DOHH2 (cell line): ENCODE measurements at regions not wholly inside any gene's neighbourhood (a gene's known extent, or its start where the extent isn't known, plus 50 kb on each side); places are given as distances from the start of the nearest gene placed in this dataset.

Experiments used
- H3F3A ChIP-seq: fragments of 200-600 bp; sonication (generic), shearing (Covaris generic); 2 replicates; pipeline ENCODE4 v1.6.0; 2016; ENCODE audit warnings: antibody characterized with exemption, mild to moderate bottlenecking; ENCODE audit not compliant: control insufficient read depth, insufficient read depth
- H3K27ac ChIP-seq: fragments of 200-600 bp; sonication (generic); 2 replicates; pipeline ENCODE4 v1.5.1; 2014; ENCODE audit warnings: low read depth, mild to moderate bottlenecking, low read length, moderate library complexity
- H3K27me3 ChIP-seq: fragments of 200-600 bp; sonication (generic); 2 replicates; pipeline ENCODE4 v1.6.1; 2014; ENCODE audit warnings: mild to moderate bottlenecking, low read length, mixed read lengths; ENCODE audit not compliant: control insufficient read depth
- H3K36me3 ChIP-seq: fragments of 200-600 bp; sonication (generic); 2 replicates; pipeline ENCODE4 v1.6.1; 2014; ENCODE audit warnings: mild to moderate bottlenecking, low read length, moderate library complexity, mixed read lengths; ENCODE audit not compliant: control insufficient read depth
- H3K4me1 ChIP-seq: fragments of 200-600 bp; sonication (generic); 2 replicates; pipeline ENCODE4 v1.6.1; 2014; ENCODE audit warnings: mild to moderate bottlenecking, low read length, mixed read lengths; ENCODE audit not compliant: control insufficient read depth
- H3K4me2 ChIP-seq: fragments of 200-600 bp; sonication (generic); 2 replicates; pipeline ENCODE4 v1.6.0; 2014; ENCODE audit warnings: mild to moderate bottlenecking, low read length, moderate library complexity
- H3K4me3 ChIP-seq: fragments of 200-600 bp; sonication (generic); 2 replicates; pipeline ENCODE4 v1.5.1; 2014; ENCODE audit warnings: mild to moderate bottlenecking, low read length, mixed read lengths
- H3K79me2 ChIP-seq: fragments of 200-600 bp; sonication (generic); 2 replicates; pipeline ENCODE4 v1.6.1; 2014; ENCODE audit warnings: mild to moderate bottlenecking, low read length, mixed read lengths; ENCODE audit not compliant: control insufficient read depth
- H3K9me2 ChIP-seq: fragments of 200-600 bp; sonication (generic); replicated peaks from 2 replicates; pipeline ENCODE4 v1.6.1; 2014; ENCODE audit warnings: mild to moderate bottlenecking, low read length, mixed read lengths; ENCODE audit not compliant: control insufficient read depth
- H3K9me3 ChIP-seq: fragments of 200-600 bp; sonication (generic); 2 replicates; pipeline ENCODE4 v1.6.1; 2014; ENCODE audit warnings: antibody characterized with exemption, low read length, mixed read lengths; ENCODE audit not compliant: control insufficient read depth, insufficient read depth
- H4K20me1 ChIP-seq: fragments of 200-600 bp; sonication (generic); 2 replicates; pipeline ENCODE4 v1.6.0; 2014; ENCODE audit warnings: low read depth, mild to moderate bottlenecking, antibody characterized with exemption, low read length, moderate library complexity; ENCODE audit not compliant: control insufficient read depth, insufficient read depth
- EZH2phosphoT487 ChIP-seq: fragments of 200-600 bp; sonication (generic); IDR thresholded peaks from 2 replicates; pipeline ENCODE4 v1.6.1; 2017; ENCODE audit warnings: borderline replicate concordance, mild to moderate bottlenecking, antibody characterized with exemption, low read length, moderate library complexity, mixed read lengths
- TF ChIP-seq, protein P1 (sequence below): fragments of 200-600 bp; sonication (generic); IDR thresholded peaks from one replicate; pipeline ENCODE4 v1.5.1; 2014; ENCODE audit warnings: antibody characterized with exemption, mild to moderate bottlenecking, low read depth, low read length; ENCODE audit not compliant: poor library complexity, severe bottlenecking

DNA sequence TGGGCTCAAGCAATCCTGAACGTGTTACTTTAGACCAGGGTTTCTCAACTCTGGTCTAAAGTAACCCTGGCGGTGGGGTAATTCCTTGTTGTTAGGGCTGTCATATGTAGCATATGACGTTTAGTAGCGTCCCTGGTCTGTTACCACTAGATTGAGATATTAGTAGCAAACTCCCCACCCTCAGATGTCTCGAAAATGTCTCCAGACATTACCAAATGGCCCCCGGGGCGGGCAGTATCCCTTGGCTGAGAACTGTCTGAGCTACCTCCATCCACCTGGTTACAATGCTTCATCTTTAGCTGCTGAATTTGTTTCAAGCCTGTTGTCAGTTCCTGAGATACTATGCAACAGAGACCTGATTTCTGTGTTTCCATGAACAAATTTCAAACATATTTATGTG is 56.7 kb downstream of the CLDN34 start:
- Histone ChIP-seq H3K36me3 (no peaks in the 10 kb centered on the region; the same call in 1 of the 2 replicates), H3K9me2 (no peaks in the 10 kb centered on the region), H3K4me1 (no peaks in the 10 kb centered on the region), H3K9me3 (no peaks in the 10 kb centered on the region), H3K4me2 (no peak overlapping the region), H3K27ac (no peak overlapping the region), H3K4me3 (no peak overlapping the region), H3F3A (no peaks in the 10 kb centered on the region), H4K20me1 (no peaks in the 10 kb centered on the region), H3K27me3 (no peaks in the 10 kb centered on the region), H3K79me2 (peaks cover 78% of the 10 kb centered on the region)
- TF ChIP-seq EZH2phosphoT487, result no peak
- TF ChIP-seq, protein P1, sequence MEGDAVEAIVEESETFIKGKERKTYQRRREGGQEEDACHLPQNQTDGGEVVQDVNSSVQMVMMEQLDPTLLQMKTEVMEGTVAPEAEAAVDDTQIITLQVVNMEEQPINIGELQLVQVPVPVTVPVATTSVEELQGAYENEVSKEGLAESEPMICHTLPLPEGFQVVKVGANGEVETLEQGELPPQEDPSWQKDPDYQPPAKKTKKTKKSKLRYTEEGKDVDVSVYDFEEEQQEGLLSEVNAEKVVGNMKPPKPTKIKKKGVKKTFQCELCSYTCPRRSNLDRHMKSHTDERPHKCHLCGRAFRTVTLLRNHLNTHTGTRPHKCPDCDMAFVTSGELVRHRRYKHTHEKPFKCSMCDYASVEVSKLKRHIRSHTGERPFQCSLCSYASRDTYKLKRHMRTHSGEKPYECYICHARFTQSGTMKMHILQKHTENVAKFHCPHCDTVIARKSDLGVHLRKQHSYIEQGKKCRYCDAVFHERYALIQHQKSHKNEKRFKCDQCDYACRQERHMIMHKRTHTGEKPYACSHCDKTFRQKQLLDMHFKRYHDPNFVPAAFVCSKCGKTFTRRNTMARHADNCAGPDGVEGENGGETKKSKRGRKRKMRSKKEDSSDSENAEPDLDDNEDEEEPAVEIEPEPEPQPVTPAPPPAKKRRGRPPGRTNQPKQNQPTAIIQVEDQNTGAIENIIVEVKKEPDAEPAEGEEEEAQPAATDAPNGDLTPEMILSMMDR, result no peak

DNA sequence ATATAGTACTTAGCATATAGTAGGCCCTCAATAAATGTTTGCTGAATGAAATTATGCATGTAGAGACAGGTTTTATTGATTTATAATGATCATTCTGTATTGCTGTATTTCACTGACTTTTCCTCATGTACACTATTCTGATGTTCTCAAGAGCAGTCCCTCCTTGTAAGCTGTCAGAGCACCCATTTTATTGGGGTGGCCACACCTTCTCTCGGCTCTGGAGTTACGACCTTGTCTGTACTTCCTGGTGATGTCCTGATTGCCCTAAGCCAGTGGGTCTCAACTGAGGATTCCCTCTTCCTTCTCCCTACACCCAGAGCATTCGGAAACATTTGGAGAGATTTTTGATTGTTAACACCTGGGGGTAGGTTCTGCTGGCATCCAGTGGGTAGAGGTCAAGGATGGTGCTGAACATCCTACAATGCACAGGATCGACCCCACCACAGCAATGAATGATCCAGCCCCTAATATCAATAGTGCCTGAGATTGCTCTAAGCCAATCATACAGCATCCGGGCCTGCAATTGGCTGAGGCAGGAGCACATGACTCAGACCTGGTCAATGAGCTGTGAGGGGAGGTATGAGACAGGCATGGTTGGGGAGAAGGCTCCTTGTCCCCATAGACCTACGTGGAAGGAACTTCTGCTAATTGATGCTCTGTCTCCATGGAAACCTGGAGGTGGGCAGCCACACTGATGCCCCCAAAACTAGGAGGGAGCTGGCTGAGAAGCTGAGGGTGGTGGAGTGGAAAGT is 58.8 kb downstream of the CLDN34 start:
- Histone ChIP-seq H3K36me3 (no peaks in the 10 kb centered on the region; the same call in 1 of the 2 replicates), H4K20me1 (no peaks in the 10 kb centered on the region), H3K9me3 (no peaks in the 10 kb centered on the region), H3K9me2 (no peaks in the 10 kb centered on the region), H3K27ac (no peak overlapping the region), H3K27me3 (no peaks in the 10 kb centered on the region), H3K79me2 (peaks cover 68% of the 10 kb centered on the region), H3K4me3 (no peak overlapping the region), H3K4me1 (peaks cover 6% of the 10 kb centered on the region), H3F3A (no peaks in the 10 kb centered on the region), H3K4me2 (no peak overlapping the region)
- TF ChIP-seq, protein P1, result no peak
- no peak for TF ChIP-seq EZH2phosphoT487

DNA sequence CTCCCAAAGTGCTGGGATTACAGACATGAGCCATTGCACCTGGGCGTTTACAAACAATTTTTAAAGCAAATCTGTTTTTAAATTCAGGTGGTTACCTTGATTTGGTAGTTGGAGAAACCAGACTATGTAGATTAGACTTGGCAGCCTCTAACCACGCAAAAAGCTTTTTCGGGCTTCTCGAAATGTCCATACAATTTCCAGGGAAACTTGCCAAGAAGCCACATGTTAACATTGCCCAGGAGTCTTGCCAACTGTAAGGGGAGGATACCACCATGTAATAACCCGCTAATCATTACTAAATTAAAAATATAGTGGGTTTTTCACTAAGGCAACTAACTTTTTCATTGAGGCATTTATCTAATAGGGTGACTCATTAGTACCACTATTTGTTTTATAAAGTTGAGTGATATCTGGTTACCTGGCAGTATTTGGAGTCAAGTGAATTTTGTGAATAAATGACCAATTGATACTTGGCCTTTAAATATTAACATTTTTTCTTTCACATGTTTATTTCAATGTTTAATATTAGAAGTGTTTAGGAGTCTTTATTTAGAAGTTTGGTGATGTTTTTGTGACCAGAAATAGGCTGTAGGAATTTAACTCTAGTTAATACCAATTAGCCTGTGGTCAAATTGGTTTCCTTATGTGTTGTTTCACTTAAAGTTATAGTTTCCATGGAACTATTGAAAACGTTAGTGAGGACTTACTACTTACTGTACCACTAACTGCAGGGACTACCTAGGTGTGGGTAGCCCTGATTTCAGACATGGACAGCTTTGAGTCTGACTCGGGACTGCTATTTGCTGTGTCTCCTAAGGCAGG is 61.3 kb downstream of the CLDN34 start:
- H3K4me1 ChIP-seq, result peaks cover 22% of the 10 kb centered on the region
- no peaks in the 10 kb centered on the region; the same call in 1 of the 2 replicates for H3K36me3 ChIP-seq
- TF ChIP-seq, protein P1, result no peak
- TF ChIP-seq EZH2phosphoT487, result no peak
- H3K9me3 ChIP-seq, result no peaks in the 10 kb centered on the region
- no peak overlapping the region for H3K4me2 ChIP-seq
- H3K27me3 ChIP-seq, result no peaks in the 10 kb centered on the region
- no peaks in the 10 kb centered on the region for H3F3A ChIP-seq
- H3K9me2 ChIP-seq, result no peaks in the 10 kb centered on the region
- H3K4me3 ChIP-seq, result no peak overlapping the region
- H4K20me1 ChIP-seq, result no peaks in the 10 kb centered on the region
- no peak overlapping the region for H3K27ac ChIP-seq
- H3K79me2 ChIP-seq, result peaks cover 62% of the 10 kb centered on the region
